ENCODE measurements at regions not wholly inside any gene's neighbourhood (a gene's known extent, or its start where the extent isn't known, plus 50 kb on each side); places are given as distances from the start of the nearest gene placed in this dataset.

GRCh38 chr3:154584974-154585373 lies 155.0 kb upstream of the GPR149 start:
- Mint-ChIP-seq H3K4me3 (no peak overlapping the region), H3K4me1 (ENCODE audit: low read depth) (no peaks in the 10 kb centered on the region), H3K36me3 (no peaks in the 10 kb centered on the region), H3K27me3 (no peaks in the 10 kb centered on the region), H3K9me3 (peaks cover 7% of the 10 kb centered on the region), H3K27ac (no peak overlapping the region)
- DNase-seq: no peak
- intact Hi-C loops (cut with micrococcal nuclease): no loop called here
- ChIA-PET CTCF (no interaction called here), POLR2A (no interaction called here)

DNA sequence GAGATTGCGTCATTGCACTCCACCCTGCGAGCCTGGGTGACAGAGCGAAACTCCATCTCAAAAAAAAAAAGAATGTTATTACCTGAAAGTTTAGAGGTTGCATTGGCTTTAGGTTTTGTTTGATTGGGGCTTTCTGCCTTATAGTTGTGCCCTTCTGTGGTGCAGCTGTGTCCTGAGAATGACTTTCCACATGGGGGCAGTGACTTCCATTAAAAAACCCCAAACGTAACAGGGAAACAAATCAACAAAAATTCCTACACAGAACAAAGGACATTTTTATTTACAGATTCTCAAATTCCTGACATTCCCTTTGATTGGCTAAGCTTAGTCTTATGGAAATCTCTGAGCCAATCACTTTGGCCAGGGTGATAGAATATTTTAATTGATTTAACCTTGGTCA lies 154.1 kb upstream of the GPR149 start:
- Mint-ChIP-seq H3K9me3 (peaks cover 7% of the 10 kb centered on the region), H3K4me1 (ENCODE audit: low read depth) (no peaks in the 10 kb centered on the region), H3K27ac (no peak overlapping the region), H3K4me3 (no peak overlapping the region), H3K36me3 (no peaks in the 10 kb centered on the region), H3K27me3 (no peaks in the 10 kb centered on the region)
- POLR2A ChIA-PET: interaction anchor here (0.6 kb wide), 1 partner anchor 791 kb away, joined by 6 read pairs; no protein-coding TSS in a partner anchor
- CTCF ChIA-PET: no interaction called here
- DNase-seq: no peak
- intact Hi-C loops (cut with micrococcal nuclease): no loop called here

DNA sequence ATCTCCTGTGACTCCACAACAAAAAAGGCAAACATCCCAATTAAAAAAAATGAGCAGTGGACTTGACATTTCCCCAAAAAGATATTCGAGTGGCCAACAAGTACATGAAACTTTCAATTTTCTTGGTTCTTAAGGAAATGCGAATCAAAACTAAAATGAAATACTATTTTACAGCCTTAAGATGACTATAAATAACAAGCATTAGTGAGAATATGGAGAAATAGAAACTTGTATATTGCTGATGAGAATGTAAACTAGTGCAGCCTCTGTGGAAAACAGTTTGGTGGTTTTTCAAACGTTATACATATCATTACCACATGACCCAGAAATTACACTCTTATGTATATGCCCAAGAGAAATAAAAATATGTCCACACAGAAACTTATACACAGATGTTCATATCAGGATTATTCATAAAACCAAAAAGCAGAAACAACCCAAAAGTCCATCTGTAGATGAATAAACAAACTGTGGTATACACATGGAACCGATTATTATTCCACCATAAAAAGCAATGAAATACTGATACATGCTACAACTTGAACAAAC lies 153.2 kb upstream of the GPR149 start:
- Mint-ChIP-seq H3K27ac (no peak overlapping the region), H3K9me3 (peaks cover 7% of the 10 kb centered on the region), H3K36me3 (no peaks in the 10 kb centered on the region), H3K27me3 (no peaks in the 10 kb centered on the region), H3K4me3 (no peak overlapping the region), H3K4me1 (ENCODE audit: low read depth) (no peaks in the 10 kb centered on the region)
- CTCF ChIA-PET: no interaction called here
- DNase-seq: no peak
- intact Hi-C loops (cut with micrococcal nuclease): no loop called here
- POLR2A ChIA-PET: no interaction called here

GRCh38 chr3:154582501-154582900 lies 152.5 kb upstream of the GPR149 start:
- intact Hi-C loops (cut with micrococcal nuclease): no loop called here
- DNase-seq: no peak
- no peak overlapping the region for H3K27ac Mint-ChIP-seq
- H3K4me3 Mint-ChIP-seq: no peak overlapping the region
- H3K27me3 Mint-ChIP-seq: no peaks in the 10 kb centered on the region
- H3K36me3 Mint-ChIP-seq: no peaks in the 10 kb centered on the region
- no peaks in the 10 kb centered on the region for H3K4me1 Mint-ChIP-seq (ENCODE audit: low read depth)
- CTCF ChIA-PET: no interaction called here
- H3K9me3 Mint-ChIP-seq: peaks cover 7% of the 10 kb centered on the region
- POLR2A ChIA-PET: no interaction called here

GRCh38 chr3:154571553-154572226 lies 141.7 kb upstream of the GPR149 start:
- intact Hi-C loops (cut with micrococcal nuclease): no loop called here
- CTCF ChIA-PET: no interaction called here
- Mint-ChIP-seq H3K9me3 (peaks cover 6% of the 10 kb centered on the region), H3K36me3 (no peaks in the 10 kb centered on the region), H3K4me3 (no peak overlapping the region), H3K27me3 (no peaks in the 10 kb centered on the region), H3K27ac (no peak overlapping the region), H3K4me1 (ENCODE audit: low read depth) (no peaks in the 10 kb centered on the region)
- DNase-seq: no peak
- POLR2A ChIA-PET: no interaction called here

DNA sequence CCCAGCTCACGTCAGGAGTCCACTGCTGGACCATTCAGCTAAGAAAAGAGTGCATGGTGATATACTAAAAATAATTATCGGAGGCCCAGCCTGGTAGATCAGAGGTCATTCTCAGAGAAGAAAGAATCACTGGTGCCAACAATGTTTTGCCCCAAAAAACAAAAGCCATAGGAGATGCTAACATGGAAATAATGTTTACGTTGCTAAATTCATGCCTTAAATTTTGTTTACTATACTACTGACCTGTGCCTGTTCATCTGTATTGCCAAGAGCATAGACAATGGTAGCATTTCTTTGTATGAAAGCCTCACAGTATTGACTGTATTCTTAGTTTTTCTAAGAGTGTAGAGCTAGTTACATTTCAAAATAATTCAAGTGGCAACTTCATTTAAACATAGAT lies 138.1 kb upstream of the GPR149 start:
- Mint-ChIP-seq H3K4me3 (no peak overlapping the region), H3K9me3 (no peaks in the 10 kb centered on the region), H3K36me3 (no peaks in the 10 kb centered on the region), H3K27me3 (no peaks in the 10 kb centered on the region), H3K27ac (no peak overlapping the region), H3K4me1 (ENCODE audit: low read depth) (no peaks in the 10 kb centered on the region)
- ChIA-PET POLR2A (no interaction called here), CTCF (no interaction called here)
- DNase-seq: no peak
- intact Hi-C loops (cut with micrococcal nuclease): no loop called here

GRCh38 chr3:154559623-154560022 lies 129.6 kb upstream of the GPR149 start:
- intact Hi-C loops (cut with micrococcal nuclease): no loop called here
- no peaks in the 10 kb centered on the region for H3K36me3 Mint-ChIP-seq
- H3K27me3 Mint-ChIP-seq: no peaks in the 10 kb centered on the region
- DNase-seq: no peak
- CTCF ChIA-PET: no interaction called here
- no peaks in the 10 kb centered on the region for H3K4me1 Mint-ChIP-seq (ENCODE audit: low read depth)
- no peak overlapping the region for H3K4me3 Mint-ChIP-seq
- H3K9me3 Mint-ChIP-seq: no peaks in the 10 kb centered on the region
- POLR2A ChIA-PET: no interaction called here
- H3K27ac Mint-ChIP-seq: no peak overlapping the region

DNA sequence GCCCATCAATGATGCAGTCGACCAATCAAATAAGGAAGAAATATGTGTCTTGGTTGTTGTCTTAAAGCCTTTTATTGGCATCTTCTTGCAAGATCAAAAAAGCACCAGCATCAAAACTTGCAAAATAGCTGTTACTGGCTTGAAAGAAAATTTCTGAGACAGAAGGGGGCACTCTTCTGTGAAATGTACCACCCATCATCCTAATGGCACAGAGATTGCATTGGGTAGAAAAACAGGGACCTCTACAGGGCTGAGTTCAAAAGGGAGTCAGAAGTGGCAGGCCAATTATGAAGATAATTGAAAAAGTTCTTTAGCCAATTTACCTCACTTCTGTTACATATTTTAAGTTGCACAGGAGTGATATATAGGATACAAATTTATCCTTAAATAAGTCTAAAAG lies 122.3 kb upstream of the GPR149 start:
- CTCF ChIA-PET: no interaction called here
- no peak overlapping the region for H3K4me3 Mint-ChIP-seq
- POLR2A ChIA-PET: interaction anchor here (0.7 kb wide), 1 partner anchor 15 kb away, joined by 4 read pairs; no protein-coding TSS in a partner anchor
- no peaks in the 10 kb centered on the region for H3K9me3 Mint-ChIP-seq
- intact Hi-C loops (cut with micrococcal nuclease): no loop called here
- H3K27ac Mint-ChIP-seq: no peak overlapping the region
- H3K36me3 Mint-ChIP-seq: no peaks in the 10 kb centered on the region
- no peak for DNase-seq
- no peaks in the 10 kb centered on the region for H3K4me1 Mint-ChIP-seq (ENCODE audit: low read depth)
- no peaks in the 10 kb centered on the region for H3K27me3 Mint-ChIP-seq

- no peaks in the 10 kb centered on the region for H3K36me3 Mint-ChIP-seq
- H3K9me3 Mint-ChIP-seq: no peaks in the 10 kb centered on the region
- H3K27me3 Mint-ChIP-seq: no peaks in the 10 kb centered on the region
- H3K4me1 Mint-ChIP-seq (ENCODE audit: low read depth): no peaks in the 10 kb centered on the region
- ChIA-PET POLR2A (no interaction called here), CTCF (no interaction called here)
- no peak overlapping the region for H3K4me3 Mint-ChIP-seq
- DNase-seq: no peak
- no peak overlapping the region for H3K27ac Mint-ChIP-seq
- intact Hi-C loops (cut with micrococcal nuclease): no loop called here
Measured at GRCh38 chr3:154549391-154549790, 119.4 kb upstream of the GPR149 start.

DNA sequence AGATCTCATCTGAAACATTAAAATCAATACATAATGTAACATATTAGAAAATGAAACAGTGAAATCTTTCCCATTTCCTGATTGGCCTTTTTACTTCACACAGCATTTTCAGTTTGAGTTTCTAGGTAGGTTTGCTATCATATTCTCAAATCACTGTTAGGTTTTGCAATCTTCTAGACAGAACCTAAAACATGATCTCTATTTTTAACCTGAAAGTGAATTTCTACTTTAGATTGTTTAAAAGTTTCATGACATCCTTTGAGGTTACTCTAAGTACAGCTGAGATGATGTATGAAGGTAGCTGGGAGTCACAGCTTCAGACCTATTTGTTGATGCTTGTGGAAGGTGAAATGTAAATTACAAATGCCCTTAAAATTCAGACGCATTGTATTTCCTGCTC lies 118.4 kb upstream of the GPR149 start:
- intact Hi-C loops (cut with micrococcal nuclease): no loop called here
- CTCF ChIA-PET: no interaction called here
- Mint-ChIP-seq H3K4me3 (no peak overlapping the region), H3K36me3 (no peaks in the 10 kb centered on the region), H3K27me3 (no peaks in the 10 kb centered on the region), H3K9me3 (no peaks in the 10 kb centered on the region), H3K27ac (no peak overlapping the region), H3K4me1 (ENCODE audit: low read depth) (no peaks in the 10 kb centered on the region)
- POLR2A ChIA-PET: no interaction called here
- no peak for DNase-seq

DNA sequence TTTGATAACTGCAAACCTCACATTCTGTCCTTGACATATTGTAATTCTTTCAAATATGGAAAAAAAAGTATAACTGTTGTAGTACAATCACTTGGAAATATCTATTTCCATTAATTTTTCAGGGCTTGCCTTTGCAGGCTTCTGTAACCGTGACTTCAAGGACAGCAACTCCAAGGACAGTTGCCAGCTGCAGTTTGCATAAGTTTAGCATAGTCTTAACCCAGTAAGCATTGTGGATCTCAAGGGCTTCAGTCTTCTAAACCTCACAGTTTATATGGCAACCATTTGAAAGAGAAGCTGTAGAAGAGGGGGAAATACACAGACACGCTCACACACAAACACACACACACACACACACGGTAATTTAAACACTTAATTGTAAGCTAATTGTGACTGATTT lies 112.8 kb upstream of the GPR149 start:
- no peaks in the 10 kb centered on the region for H3K4me1 Mint-ChIP-seq (ENCODE audit: low read depth)
- intact Hi-C loops (cut with micrococcal nuclease): no loop called here

DNA sequence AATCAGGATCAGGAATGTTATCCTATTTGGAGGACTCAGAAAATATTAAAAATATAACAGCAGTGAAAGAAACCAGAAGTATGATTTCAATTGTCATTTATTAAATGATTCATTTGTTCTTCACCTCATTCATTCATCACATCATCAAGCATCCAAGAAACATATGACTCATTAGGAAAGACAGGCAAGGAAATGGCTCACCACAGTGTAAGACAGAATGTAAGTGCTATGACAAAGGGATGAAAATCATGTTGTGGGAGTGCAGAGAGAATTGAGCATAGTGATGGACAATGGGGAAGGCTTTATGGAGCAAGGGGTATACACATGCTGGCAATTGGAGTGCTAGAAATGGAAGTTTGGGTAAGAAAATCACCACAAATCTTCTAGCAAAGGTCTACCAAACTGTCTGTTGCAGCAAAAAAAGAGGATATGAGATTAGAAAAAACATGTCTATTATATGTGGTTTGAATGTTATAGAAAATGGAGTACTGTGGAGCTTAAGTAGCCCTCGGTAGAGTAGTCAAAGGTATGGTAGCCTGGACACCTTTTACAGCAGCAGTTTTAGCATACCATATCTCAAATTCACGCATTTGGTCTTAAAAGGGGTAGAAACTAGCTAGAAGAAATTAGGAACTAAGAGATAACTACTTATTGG lies 111.1 kb upstream of the GPR149 start:
- H3K4me1 Mint-ChIP-seq (ENCODE audit: low read depth): no peaks in the 10 kb centered on the region
- ChIA-PET CTCF (no interaction called here), POLR2A (no interaction called here)
- DNase-seq: no peak
- H3K4me3 Mint-ChIP-seq: no peak overlapping the region
- H3K36me3 Mint-ChIP-seq: no peaks in the 10 kb centered on the region
- intact Hi-C loops (cut with micrococcal nuclease): no loop called here
- H3K9me3 Mint-ChIP-seq: no peaks in the 10 kb centered on the region
- no peak overlapping the region for H3K27ac Mint-ChIP-seq
- no peaks in the 10 kb centered on the region for H3K27me3 Mint-ChIP-seq

More for the DNA sequence above, 112.8 kb upstream of the GPR149 start:
- CTCF ChIA-PET: no interaction called here
- Mint-ChIP-seq H3K27ac (no peak overlapping the region), H3K36me3 (no peaks in the 10 kb centered on the region), H3K9me3 (no peaks in the 10 kb centered on the region), H3K27me3 (no peaks in the 10 kb centered on the region), H3K4me3 (no peak overlapping the region)
- POLR2A ChIA-PET: no interaction called here
- DNase-seq: no peak

All from activated CD4-positive, alpha-beta memory T cell treated with anti-CD3 and anti-CD28 coated beads for 36 hours (primary cell).